CMK (cell line): ENCODE measurements at regions not wholly inside any gene's neighbourhood (a gene's known extent, or its start where the extent isn't known, plus 50 kb on each side); places are given as distances from the start of the nearest gene placed in this dataset.

Experiments
- DNase-seq: peaks from one replicate; pipeline ENCODE4 v3.0.0-alpha.2; 2010; ENCODE audit warnings: low read depth

- DNase-seq: no peak
Observed at GRCh38 chr5:125336401-125336800, 590.0 kb upstream of the ZNF608 start.

- DNase-seq: no peak
Observed at GRCh38 chr5:125337294-125337693, 590.9 kb upstream of the ZNF608 start.

DNA sequence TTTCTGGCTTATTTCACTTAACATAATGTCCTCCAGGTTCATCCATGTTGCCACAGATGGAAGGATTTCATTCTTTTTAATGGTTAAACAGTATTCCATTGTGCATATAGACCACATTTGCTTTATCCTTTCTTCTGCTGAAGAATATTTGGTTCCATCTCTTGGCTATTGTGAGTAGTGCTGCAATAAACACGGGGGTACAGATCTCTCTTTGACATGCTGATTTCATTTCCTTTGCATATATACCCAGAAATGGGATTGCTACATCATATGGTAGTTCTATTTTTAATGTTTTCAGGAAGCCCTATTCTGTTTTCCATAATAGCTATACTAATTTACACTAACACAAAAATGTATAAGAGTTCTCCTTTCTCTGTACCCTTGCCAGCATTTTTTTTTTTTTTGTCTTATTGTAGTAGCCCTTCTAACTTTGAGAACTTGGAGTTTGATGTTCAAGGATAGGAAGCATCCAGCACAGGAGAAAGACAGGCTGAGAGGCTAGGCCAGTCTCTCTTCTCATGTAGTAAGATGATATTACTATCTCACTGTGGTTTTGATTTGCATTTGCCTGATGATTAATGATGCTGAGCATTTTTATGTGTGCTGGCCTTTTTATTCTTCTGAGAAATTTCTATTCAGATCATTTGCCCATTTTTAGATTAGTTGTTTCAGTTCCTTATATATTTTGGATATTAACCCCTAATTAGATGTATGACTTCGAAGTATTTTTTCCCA lies 592.2 kb upstream of the ZNF608 start:
- no peak for DNase-seq

- no peak for DNase-seq
Observed at GRCh38 chr5:125341436-125341835, 595.0 kb upstream of the ZNF608 start.

- no peak for DNase-seq
Observed at GRCh38 chr5:125343015-125343414, 596.6 kb upstream of the ZNF608 start.

DNA sequence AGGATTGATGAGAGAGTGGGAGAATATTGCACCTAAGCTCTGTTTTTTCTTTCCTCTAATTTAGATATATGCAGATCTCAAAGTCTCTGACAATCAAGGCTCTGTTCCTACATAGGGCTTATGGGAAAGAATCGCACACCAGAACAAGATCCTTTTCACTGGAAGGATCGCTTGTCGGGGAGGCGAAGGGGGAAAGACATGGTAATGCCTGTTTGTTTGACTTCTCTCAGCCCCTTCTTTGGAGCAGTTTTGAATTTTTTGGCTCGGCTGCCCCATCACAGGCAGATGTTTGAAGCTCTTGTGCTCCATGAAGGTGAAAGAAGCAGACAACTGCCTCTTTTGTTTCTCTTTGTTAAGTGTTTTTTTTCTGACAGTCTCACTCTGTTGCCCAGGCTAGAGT lies 599.9 kb upstream of the ZNF608 start:
- no peak for DNase-seq

DNA sequence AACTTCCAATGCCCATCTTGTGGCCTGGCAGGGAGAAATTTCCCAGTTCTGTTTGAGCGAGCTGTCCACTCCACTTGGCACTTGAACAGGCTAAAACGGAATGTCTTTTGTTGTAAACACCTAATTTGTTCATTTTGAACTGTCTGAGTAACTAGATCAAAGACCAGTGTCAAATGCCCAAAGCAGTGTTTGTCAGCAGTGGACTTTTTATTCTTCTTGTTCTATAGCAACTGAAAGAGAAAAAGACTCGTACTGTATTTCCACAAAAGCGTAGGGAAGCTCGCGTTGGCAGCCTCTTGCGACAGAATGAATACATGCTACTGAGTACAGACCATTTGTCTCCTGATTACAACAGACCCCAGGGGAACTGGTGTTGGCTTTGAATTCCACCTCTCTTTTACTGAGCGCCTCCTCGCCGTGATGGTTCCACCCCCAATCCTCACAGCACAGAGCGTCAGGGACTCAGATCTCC lies 601.8 kb upstream of the ZNF608 start:
- DNase-seq: no peak

- DNase-seq: no peak
Observed at GRCh38 chr5:125348936-125349831, 602.7 kb upstream of the ZNF608 start.

DNA sequence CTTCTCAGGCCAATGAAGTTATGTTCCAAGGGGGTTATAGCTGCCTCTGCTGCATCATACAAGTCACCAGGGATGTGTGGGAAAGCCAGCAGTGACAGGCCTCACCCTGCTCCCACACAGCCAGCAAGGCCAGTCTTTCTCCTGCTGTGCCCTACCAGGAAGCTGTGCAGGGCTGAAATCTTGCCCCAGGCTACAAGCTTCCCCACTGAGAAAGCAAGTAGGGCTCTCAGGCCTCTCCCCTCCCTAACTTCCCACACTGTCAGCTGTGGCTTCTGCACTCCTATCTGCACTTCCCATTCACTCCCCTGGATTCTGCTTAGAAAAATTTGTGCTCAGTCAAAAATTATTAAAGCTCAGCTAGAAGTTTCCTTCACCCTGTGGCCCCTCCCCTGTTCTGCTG lies 611.2 kb upstream of the ZNF608 start:
- DNase-seq: no peak

DNA sequence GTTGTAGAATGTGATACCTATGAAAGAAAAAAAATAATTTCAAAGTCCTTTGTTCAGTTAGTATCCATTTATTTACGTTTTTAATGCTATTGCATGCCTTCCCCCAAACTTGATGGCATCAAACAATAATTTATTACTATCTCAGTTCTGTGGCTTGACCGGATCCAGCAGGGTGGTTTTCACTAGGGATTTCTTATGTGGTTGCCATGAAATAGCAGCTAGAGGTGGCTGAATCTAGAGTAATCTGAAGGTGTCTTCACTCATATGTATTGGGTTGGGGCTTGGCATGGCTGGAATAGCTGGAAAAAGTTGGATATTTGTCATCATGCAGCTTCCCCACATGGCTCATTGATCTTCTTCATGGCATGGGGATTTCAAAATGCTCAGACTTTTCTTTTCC lies 619.3 kb upstream of the ZNF608 start:
- no peak for DNase-seq

- no peak for DNase-seq
Observed at GRCh38 chr5:125367702-125368101, 621.3 kb upstream of the ZNF608 start.

- no peak for DNase-seq
Observed at GRCh38 chr5:125370461-125371205, 624.2 kb upstream of the ZNF608 start.

GRCh38 chr5:125372694-125373631 lies 626.5 kb upstream of the ZNF608 start:
- DNase-seq: no peak

DNA sequence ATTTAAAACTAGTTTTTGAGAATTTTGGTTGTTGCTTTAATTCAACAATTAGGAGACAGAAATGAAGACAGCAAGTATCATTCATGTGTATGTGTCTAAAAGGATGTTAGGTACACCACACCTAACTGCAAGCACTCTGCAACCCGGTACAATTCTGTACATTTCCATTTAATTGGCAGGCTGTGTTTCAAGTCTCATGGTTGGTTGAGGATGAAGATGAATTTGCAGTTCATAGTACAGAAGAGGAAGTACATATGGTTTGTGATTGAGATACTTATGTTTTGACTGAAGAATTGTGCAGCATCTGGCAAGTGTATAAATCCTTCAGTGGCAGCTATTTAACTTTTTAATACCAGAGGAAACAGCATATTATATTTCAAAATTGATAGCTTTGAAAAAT lies 628.7 kb upstream of the ZNF608 start:
- DNase-seq: no peak

DNA sequence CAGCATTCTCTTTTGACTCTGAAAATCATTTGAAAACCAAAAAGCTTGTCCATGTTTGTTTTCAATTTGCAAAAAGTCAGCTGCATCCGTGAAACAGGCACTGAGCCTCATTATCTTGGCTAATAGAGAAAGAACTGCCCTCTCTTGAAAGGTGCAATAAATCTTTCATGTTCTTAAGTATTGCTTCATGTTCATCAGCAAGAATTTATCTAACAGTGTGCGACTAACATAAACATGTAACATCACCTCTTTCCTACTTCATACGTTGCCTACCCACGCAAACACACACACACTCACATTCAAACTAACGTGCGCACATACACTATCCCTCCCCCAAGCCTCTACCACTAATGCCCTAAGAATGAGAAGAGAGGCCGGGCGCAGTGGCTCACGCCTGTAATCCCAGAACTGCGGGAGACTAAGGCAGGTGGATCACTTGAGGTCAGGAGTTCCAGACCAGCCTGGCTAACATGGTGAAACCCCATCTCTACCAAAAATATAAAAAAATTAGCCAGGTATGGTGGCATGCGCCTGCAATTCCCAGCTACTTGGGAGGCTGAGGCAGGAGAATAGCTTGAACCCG lies 629.7 kb upstream of the ZNF608 start:
- no peak for DNase-seq

DNA sequence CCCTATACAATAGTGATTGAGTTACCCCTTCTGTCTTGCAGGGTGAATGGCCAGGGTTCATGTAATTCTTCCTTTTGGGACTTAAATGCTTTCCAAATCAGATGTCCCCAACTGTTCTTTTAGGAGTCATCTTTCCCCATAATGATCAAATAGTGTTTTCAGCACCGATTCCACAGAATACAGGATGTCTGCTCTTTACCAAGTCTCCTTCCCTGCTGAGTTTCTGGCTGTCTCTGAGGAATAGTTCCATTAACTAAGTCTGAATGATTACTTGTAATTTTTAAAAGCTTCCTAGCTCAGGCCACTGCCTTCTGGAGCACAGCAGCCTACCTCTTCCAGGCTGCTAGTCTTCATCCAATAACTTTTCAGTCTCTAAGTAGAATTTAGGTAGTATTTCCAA lies 630.7 kb upstream of the ZNF608 start:
- no peak for DNase-seq

- no peak for DNase-seq
Observed at GRCh38 chr5:125381290-125381689, 634.9 kb upstream of the ZNF608 start.

DNA sequence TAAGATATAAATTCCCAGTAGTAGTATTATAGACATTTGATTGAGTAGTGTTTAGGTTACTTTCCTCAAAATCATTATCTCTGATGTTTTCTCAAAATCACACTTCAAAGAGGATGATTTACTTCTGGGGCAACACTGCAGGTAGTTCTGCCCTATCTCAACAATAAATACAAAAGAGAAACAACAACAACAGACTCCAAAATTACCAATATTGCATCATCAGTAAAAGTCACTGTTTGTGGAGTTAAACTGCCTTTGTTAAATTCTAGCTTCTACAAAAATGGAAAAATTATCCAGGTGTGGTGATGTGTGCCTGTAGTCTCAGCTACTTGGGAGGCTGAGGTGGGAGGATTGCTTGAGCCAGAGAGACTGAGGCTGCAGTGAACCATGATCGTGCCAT lies 637.6 kb upstream of the ZNF608 start:
- DNase-seq: no peak

GRCh38 chr5:125390326-125390725 lies 643.9 kb upstream of the ZNF608 start:
- no peak for DNase-seq

DNA sequence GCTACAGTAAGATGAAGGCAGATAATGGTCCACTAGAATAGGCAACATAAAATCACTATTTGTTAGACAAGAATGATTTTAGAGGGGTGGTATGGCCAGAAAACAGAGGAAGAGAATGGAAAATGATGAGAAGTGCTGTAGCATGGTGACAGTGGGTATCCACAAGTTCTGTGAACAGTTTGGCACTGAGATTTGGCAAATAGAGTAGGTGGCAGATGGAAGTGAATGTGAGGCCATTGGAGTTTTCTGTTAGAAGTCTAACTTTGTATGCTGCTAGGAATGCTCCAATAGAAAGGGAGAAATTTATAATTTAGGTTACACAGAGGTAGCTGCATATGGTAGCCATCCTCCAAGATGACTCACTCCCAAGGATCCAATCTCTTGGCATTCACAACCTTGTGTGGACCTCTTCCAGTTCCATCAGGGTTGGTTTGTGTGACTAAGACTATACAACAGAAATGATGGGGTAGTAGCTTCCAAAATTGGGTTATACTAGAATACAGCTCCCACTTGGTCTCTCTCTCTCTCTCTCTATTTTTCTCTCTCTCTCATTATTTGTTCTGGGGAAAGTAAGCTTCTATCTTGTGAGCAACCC lies 646.9 kb upstream of the ZNF608 start:
- no peak for DNase-seq
